SK-N-MC (cell line): ENCODE measurements at regions not wholly inside any gene's neighbourhood (a gene's known extent, or its start where the extent isn't known, plus 50 kb on each side); places are given as distances from the start of the nearest gene placed in this dataset.

ENCODE experiments used
- EZH2 ChIP-seq: fragments of 200-600 bp; sonication (generic); IDR thresholded peaks from one replicate; pipeline ENCODE4 v1.6.1; 2017; ENCODE audit warnings: antibody characterized with exemption
- FOXP2 ChIP-seq: optimal IDR thresholded peaks from 2 replicates; pipeline ENCODE3; 2011; ENCODE audit warnings: mild to moderate bottlenecking, moderate library complexity; ENCODE audit not compliant: insufficient read depth; ENCODE audit errors: extremely low read length, control extremely low read depth
- POLR2AphosphoS5 ChIP-seq: IDR thresholded peaks from 2 replicates; pipeline ENCODE4 v1.6.1; 2012; ENCODE audit warnings: mild to moderate bottlenecking, low read depth, low read length, borderline replicate concordance

DNA sequence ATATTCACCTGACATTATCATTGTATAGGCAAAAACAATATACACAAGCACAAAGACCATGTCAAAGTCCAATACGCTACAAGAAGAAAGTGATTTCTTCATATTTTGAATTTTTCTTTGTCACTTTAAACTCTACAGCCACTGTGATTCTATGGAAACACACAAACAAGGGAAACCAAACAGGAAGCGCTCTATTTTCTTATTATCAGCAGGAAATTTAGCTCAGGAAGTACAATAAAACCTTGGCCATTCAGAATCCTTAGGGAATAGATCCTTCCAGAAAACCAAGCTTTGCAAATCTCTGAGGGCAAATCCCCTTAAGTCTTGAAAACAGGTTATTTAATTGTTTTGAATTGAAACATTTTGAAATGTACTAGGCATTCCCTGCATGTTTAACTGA lies 336.2 kb downstream of the EPHA4 start:
- no peak for TF ChIP-seq EZH2
- TF ChIP-seq POLR2AphosphoS5 = no peak; the same call in 1 of the 2 replicates
- no peak for TF ChIP-seq FOXP2
